PFSK-1 (cell line): ENCODE measurements at regions not wholly inside any gene's neighbourhood (a gene's known extent, or its start where the extent isn't known, plus 50 kb on each side); places are given as distances from the start of the nearest gene placed in this dataset.

Experiments
- FOXP2 ChIP-seq: optimal IDR thresholded peaks from 2 replicates; pipeline ENCODE3; 2011; ENCODE audit warnings: borderline replicate concordance, control low read depth, inconsistent platforms; ENCODE audit not compliant: insufficient read depth; ENCODE audit errors: extremely low read length, extremely low read depth
- POLR2AphosphoS5 ChIP-seq: IDR thresholded peaks from 2 replicates; pipeline ENCODE4 v1.6.1; 2012; ENCODE audit warnings: low read depth, mild to moderate bottlenecking, control low read depth, low read length, moderate library complexity
- SIN3A ChIP-seq: IDR thresholded peaks from 2 replicates; pipeline ENCODE4 v1.6.1; 2012; ENCODE audit warnings: mild to moderate bottlenecking, low read length, moderate library complexity, borderline replicate concordance; ENCODE audit not compliant: insufficient read depth
- TAF1 ChIP-seq: IDR thresholded peaks from 2 replicates; pipeline ENCODE4 v1.6.1; 2012; ENCODE audit warnings: low read length, control low read depth, borderline replicate concordance; ENCODE audit not compliant: insufficient read depth
- TF ChIP-seq, protein P1 (sequence below), 2 experiments: IDR thresholded peaks; 2 replicates each; pipeline versions ENCODE4 v1.6.1 to v1.8.0; 2011 to 2012; ENCODE audit warnings: low read depth in 2 of 2, low read length in 2 of 2, control low read depth in 1 of 2, inconsistent platforms in 1 of 2, mild to moderate bottlenecking in 1 of 2, moderate library complexity in 1 of 2; ENCODE audit not compliant: insufficient read depth in 1 of 2

DNA sequence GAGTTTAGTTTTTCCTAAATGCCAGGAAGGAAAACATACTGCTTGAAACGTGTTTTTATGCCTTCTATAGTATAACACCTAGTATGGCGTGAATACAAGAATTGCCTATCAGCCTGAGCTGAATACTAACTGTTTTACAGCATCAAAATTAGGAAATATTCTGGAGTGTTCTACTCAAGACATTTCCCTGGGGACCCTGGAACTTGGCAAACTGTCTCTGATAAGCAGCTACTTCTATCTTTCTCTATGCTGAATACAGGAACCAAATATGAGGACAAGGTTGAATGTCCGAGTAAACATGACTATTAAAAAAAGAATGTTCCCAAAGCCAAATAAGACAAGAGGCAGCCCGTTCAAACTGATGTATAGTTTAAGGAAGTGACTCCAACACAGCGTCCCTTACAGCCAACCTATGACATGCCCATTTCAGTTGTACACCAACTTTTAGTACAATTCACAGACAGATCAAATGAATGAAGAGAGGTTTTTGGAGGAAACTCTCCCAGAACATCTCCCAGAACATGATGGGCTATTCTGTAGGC is 951.3 kb upstream of the ACVR2A start:
- TF ChIP-seq TAF1 (no peak), POLR2AphosphoS5 (no peak), FOXP2 (no peak), SIN3A (no peak)
- TF ChIP-seq, protein P1, sequence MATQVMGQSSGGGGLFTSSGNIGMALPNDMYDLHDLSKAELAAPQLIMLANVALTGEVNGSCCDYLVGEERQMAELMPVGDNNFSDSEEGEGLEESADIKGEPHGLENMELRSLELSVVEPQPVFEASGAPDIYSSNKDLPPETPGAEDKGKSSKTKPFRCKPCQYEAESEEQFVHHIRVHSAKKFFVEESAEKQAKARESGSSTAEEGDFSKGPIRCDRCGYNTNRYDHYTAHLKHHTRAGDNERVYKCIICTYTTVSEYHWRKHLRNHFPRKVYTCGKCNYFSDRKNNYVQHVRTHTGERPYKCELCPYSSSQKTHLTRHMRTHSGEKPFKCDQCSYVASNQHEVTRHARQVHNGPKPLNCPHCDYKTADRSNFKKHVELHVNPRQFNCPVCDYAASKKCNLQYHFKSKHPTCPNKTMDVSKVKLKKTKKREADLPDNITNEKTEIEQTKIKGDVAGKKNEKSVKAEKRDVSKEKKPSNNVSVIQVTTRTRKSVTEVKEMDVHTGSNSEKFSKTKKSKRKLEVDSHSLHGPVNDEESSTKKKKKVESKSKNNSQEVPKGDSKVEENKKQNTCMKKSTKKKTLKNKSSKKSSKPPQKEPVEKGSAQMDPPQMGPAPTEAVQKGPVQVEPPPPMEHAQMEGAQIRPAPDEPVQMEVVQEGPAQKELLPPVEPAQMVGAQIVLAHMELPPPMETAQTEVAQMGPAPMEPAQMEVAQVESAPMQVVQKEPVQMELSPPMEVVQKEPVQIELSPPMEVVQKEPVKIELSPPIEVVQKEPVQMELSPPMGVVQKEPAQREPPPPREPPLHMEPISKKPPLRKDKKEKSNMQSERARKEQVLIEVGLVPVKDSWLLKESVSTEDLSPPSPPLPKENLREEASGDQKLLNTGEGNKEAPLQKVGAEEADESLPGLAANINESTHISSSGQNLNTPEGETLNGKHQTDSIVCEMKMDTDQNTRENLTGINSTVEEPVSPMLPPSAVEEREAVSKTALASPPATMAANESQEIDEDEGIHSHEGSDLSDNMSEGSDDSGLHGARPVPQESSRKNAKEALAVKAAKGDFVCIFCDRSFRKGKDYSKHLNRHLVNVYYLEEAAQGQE (IDR thresholded peaks at IDR 0.05; ENCODE audit: insufficient read depth in 1 of 2, low read depth in 2 of 2, low read length in 2 of 2), result no peak

DNA sequence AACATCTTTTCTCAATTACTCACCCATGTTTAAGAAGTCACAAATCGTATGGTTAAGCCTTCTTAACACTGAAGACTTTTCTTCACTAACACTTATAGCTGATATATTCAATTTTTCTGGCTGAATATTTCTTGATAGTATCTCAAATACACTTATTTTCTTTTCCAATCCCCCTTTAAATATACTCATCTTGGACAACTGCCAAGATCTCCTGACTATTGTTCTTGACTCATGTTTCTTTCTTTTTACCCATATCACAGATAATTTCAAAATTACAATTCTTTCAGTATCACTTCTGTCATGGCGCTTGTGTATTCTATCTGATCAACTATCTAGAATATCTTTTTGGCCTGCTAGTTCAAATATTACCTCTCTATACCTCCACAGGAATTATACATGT is 954.3 kb upstream of the ACVR2A start:
- TF ChIP-seq TAF1, result no peak
- TF ChIP-seq, protein P1 (IDR thresholded peaks at IDR 0.05; ENCODE audit: insufficient read depth in 1 of 2, low read depth in 2 of 2, low read length in 2 of 2), result no peak
- TF ChIP-seq POLR2AphosphoS5, result no peak
- no peak for TF ChIP-seq SIN3A
- no peak for TF ChIP-seq FOXP2

DNA sequence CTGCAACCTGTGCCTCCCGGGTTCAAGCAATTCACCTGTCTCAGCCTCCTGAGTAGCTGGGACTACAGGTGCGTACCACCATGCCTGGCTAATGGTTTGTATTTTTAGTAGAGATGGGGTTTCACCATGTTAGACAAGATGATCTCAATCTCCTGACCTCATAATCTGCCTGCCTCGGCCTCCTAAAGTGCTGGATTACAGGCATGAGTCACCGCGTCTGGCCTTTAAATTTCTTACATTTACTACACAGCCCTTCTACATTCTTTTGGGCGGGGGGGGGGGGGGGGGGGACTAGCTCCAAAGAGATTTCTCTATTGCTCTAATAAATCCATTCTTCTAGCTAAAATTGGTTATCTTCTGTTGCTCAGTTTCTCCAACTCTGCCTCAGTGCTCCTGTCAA is 964.9 kb upstream of the ACVR2A start:
- TF ChIP-seq FOXP2 (no peak), POLR2AphosphoS5 (no peak), TAF1 (no peak), SIN3A (no peak)
- TF ChIP-seq, protein P1 (IDR thresholded peaks at IDR 0.05; ENCODE audit: insufficient read depth in 1 of 2, low read depth in 2 of 2, low read length in 2 of 2), result no peak

DNA sequence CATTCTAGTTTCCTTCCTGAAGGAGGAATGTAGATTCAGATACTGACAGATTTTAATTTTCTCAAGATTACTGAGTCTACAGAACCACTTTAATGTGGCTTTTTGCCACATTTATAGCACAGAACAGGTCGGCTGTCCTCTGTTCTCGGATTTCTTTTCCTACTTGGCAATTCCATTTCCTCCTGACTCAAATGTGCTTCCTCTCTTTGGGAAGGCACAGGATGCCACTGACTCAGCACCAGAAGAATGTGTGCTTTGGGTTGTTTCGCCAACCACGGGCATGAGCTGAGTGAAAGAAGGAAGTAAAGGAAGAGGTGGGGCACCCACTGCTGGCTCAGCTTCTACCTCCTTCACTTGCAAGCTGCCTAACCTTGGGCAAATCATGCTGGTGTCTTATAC is 970.6 kb upstream of the ACVR2A start:
- TF ChIP-seq FOXP2 (no peak), POLR2AphosphoS5 (no peak), SIN3A (no peak), TAF1 (no peak)
- TF ChIP-seq, protein P1 (IDR thresholded peaks at IDR 0.05; ENCODE audit: insufficient read depth in 1 of 2, low read depth in 2 of 2, low read length in 2 of 2), result no peak

DNA sequence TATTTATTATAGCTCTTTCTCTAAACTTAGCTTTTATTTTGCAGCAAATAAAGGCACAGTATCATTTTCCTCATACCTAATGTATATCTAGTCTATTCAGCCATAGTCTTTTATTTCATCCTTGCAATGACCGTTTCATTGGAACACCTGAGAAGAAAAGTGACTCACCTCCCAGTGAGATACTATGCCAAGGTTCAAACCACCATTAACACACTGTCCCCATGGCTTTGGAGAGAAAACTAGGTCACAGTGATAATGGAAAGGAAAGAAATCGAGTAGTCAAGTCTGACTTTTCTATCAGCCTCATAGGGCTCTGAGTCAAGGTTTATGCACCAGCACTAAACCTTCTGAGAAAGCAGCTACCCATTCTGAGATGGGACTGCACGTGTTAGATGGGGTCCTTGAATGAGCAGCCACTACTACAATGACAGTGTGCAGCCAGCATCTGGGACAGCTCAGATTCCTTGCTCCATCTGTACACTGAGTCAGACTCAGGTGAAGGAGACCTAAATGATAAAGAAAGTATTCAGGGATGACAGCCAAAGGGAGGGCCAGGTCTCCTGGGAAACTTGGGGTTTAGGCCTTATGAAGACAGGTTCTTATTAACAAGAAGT is 971.1 kb upstream of the ACVR2A start:
- no peak for TF ChIP-seq SIN3A
- TF ChIP-seq TAF1, result no peak
- TF ChIP-seq FOXP2, result no peak
- no peak for TF ChIP-seq POLR2AphosphoS5
- TF ChIP-seq, protein P1 (IDR thresholded peaks at IDR 0.05; ENCODE audit: insufficient read depth in 1 of 2, low read depth in 2 of 2, low read length in 2 of 2), result no peak
